GM19468 (cell line): ENCODE measurements at regions not wholly inside any gene's neighbourhood (a gene's known extent, or its start where the extent isn't known, plus 50 kb on each side); places are given as distances from the start of the nearest gene placed in this dataset.

Experiments used
- ATAC-seq: cut with Tn5 transposase; IDR thresholded peaks from one replicate; pipeline ENCODE4 v1.9.1; 2021; ENCODE audit warnings: mild to moderate bottlenecking, moderate library complexity, moderate number of reproducible peaks; ENCODE audit not compliant: unreplicated experiment; ENCODE audit errors: extremely low read depth

DNA sequence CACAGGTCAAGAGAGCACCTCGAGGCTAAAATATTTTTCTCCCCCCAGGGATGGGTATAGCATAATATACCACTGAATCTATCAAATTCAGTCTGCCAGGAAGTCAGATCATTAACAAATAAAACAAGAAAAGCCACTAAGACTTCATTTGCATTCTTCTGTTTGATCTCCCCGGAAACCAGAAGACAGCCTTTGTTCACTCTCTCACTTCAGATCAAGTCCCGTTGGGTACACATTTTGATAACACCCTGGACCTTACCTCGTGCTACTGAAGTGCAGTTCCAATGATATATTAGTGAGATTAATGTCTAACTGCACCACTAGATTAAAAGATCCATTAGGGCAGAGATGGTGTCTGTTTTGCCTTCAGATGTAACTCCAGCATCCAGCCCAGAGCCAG is 157.7 kb upstream of the B3GAT2 start:
- no peak for ATAC-seq

GRCh38 chr6:71114986-71115385 is 158.1 kb upstream of the B3GAT2 start:
- ATAC-seq: no peak

GRCh38 chr6:71119560-71119959 is 162.7 kb upstream of the B3GAT2 start:
- ATAC-seq: no peak

DNA sequence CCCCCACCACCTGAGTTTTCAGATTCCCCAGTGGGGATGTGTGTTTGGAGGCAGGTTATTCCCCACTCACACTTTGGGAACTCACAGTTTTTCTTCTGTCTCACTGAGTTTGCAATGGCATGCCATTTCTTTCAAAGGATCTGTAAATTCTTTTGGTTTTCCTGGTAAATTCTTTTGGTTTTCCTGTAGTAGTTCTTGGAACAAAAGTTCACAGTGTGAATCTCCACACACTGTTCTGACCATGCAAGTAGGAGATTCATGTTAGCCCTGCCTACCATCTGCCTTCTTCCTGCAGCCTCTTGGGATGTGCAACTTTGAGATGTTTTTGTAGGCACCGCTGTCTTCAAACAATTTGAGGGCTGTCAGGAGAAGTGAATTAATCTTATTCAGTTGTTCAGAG is 165.6 kb upstream of the OGFRL1 start:
- no peak for ATAC-seq

DNA sequence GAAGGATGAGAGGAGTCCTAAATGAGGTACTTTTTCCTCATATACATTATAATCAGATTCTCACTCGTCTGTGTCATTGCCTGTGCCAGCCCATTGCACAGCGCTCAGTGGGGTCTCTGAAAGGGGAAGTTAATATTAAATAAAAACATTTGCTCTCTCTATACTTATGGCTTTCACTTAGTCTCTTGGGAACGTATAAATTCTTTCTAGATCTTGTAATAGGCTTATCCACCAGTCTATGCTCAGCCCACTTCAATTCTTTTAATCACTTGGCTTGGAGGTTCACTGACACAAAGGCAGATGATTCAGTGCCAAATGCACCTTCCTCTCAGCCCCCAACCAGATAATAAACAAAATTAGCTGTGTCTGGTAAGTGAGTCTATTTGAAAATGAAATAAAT is 164.3 kb upstream of the OGFRL1 start:
- ATAC-seq: no peak

GRCh38 chr6:71125216-71125615 is 163.4 kb upstream of the OGFRL1 start:
- ATAC-seq: no peak

DNA sequence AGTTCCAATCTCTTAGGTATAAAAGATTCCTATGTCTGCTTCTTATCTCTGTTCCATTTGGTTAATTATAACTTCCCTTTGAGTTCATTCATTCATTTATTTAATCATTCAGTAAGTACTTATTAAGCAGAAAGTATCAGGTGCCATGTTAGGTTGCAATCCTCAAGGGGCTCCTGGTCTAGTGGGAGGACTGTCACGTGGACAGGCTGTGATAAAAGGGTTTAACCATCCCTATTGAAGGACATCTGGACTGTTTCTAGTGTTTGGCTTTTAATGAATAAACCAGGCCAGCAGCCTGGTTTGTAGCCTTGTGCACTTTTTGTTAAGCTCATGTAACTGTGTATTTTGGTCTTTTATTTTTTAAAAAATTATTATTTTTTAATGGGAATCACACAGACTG is 162.1 kb upstream of the OGFRL1 start:
- ATAC-seq: no peak

DNA sequence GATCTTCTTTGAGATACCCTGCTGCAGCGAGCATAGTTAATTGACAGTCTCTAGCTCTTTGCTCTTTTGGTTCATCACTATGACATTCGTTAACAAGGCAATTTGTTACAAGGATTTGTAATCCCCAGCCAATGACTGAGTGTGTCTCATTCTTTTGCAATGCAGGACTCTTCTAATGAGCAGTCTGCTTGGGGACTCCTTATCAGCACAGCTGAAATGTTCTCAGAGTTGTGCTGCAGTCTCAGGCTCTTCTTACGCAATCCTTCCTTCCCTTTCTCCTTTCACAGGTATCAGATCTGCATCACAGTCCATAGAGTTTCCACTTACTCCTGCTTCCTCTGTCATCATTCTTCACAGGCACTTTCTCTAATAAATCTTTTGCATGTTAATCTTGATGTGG is 161.2 kb upstream of the OGFRL1 start:
- no peak for ATAC-seq

- no peak for ATAC-seq
Observed at GRCh38 chr6:71130277-71130676, 158.3 kb upstream of the OGFRL1 start.

DNA sequence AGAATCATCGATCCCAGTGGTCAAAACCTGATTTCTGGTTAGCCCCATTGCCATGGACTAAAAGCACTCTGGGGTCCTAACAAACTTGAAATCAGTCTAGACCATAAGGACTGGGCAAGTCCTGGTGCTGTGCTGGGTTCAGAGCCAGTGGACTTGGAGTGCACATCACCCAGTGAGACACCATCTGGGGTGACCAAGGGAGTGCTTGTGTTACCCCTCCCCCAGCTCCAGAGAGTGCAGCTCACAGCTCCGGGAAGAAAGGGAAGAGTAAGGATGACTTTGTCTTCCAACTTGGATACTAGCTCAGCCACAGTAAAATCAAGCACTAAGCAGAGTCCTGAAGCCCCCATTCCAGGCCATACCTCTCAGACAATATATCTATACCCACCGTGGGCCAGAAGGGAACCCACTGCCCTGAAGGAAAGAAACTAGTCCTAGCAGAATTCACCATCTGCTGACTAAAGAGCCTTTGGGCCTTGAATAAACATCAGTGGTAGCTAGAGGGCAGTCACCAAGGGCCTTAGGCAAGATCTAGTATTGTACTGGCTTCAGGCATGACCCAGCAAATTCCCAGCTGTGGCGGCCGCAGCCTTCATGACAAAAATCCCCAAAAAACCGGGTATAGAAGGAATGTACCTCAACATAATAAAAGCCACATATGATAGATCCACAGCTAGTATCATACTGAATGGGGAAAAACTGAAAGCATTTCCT is 153.5 kb upstream of the OGFRL1 start:
- ATAC-seq: no peak

DNA sequence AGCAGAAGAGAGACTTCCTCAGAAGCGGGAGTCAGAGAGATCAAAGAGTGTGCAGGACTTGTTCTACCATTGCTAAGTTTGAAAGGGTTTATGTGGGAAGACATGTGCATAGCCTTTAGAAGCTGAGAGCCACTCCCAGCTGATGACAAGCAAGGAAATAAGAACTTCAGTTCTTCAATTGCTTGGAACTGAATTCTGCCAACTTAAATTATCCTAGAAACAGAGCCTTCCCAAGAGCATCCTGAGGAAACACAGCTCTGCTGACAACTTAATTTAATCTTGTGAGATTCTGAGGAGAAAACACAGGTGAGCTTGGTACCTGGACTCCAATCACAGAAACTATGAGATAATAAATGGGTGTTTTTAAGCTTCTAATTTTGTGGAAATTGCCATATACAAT is 150.6 kb upstream of the OGFRL1 start:
- no peak for ATAC-seq

DNA sequence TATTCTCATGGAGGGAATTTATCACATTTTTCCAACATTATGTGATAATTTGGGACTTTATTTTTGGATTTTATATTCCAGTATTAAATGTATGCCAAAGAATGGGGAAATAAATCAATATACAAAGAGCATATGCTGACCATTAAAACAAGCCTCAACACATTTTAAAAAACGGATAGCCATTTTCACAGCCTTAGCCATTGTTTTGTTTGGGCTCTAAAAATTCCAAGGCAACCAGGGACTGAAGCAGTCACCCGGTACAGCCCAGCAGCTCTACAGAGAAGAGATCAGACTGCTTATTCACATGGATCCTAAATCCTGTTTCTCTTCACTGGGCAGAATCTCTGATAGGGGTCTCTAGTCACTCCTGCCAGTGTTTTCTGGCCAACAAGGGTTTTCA is 150.2 kb upstream of the OGFRL1 start:
- ATAC-seq: no peak

DNA sequence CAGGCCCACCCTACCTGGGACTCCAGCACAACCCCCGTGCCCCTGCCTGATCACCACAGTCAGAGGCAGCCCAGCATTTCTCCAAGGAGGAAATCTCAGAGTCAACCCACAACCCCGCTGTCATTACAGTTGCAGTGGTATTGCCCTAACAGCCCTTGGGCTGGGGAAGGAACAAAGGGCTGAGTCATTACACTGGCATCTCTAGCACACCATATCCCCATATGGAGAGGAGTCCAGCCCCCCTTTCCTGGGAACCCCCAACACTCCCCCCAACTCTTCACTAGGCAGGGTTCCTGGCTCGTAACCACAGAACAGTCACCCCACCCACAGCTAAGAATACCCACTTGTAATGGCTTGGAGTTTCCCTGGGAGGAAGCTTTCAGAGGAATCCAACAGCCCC is 149.4 kb upstream of the OGFRL1 start:
- no peak for ATAC-seq

GRCh38 chr6:71153755-71154325 is 134.8 kb upstream of the OGFRL1 start:
- ATAC-seq: no peak

DNA sequence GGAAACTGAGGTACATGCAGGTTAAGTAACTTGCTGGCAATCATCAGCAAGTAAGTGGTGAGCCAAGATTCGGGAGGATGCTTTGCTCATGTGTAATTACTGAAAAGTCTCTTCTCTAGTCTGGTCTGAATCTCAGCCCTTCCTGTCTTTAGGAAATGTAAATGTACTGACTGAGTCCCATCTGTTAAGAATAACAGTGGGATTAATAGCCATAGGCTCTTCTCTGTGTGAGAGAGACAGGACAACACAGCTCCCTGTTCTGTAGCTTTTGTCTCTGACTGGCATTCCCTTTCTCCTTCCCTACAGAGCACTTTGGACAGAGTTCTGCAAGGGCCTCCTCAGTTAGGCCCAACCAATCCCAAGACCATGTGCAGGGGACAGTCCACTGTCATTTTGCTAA is 131.3 kb upstream of the OGFRL1 start:
- no peak for ATAC-seq

DNA sequence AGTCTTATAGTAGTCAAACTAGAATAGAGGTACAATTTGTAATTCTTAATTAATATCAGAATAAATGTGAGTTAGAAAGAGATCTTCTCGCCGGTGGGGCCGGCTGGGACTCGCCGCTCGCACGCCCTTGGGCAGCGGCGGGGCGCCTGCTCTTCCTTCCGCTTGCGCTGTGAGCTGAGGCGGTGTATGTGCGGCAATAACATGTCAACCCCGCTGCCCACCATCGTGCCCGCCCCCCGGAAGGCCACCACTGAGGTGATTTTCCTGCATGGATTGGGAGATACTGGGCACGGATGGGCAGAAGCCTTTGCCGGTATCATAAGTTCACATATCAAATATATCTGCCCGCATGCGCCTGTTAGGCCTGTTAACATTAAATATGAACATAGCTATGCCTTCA is 123.7 kb upstream of the OGFRL1 start:
- no peak for ATAC-seq

DNA sequence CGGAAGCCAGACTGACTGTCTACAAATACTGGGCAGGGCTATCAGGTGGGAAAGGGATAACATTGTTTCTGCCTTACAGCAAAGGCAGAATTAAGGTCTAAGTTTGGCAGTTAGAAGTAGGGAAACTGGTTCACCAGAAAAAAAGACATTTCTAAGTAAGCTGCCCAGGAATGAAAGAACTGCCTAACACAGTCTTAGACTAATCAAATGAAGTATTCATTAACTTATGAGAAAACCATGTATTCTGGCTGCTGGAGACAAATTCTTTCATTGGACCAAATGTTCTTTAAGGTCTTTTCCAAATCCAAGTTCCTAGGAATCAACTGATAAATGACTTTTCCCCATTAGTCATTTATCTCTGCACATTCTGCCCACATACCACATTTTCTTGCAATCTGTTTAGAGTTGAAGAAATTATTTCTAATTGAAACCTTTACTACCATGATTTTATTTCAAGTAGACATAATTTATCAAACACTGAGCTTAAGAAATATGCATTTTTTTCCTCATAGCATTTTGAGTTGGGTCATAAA is 120.3 kb upstream of the OGFRL1 start:
- ATAC-seq: no peak

GRCh38 chr6:71171497-71172070 is 117.0 kb upstream of the OGFRL1 start:
- ATAC-seq: no peak

- ATAC-seq: no peak
Observed at GRCh38 chr6:71179249-71179885, 109.2 kb upstream of the OGFRL1 start.

- no peak for ATAC-seq
Observed at GRCh38 chr6:71181565-71181964, 107.0 kb upstream of the OGFRL1 start.

DNA sequence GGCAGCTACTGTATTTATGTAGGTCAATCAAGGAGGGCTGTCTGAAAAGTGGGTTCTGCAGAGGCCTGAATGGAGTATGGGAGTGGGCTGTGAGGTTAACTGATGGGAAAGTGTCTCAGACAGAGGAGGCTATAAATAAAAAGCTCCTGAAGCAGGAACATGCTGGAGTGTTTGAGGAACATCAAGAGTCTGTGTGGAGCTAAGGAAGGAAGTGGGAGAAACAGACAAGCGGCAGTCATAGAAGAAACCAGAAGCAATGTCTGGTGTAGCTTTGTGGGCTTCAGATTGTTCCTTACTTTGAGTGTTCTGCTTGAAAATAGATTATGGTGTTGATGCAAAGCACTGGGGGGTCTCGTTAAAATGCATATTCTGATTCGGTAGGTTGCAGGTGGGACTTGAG is 101.5 kb upstream of the OGFRL1 start:
- no peak for ATAC-seq
